AG09309 (cell line): ENCODE measurements at regions not wholly inside any gene's neighbourhood (a gene's known extent, or its start where the extent isn't known, plus 50 kb on each side); places are given as distances from the start of the nearest gene placed in this dataset.

Experiments
- DNase-seq: peaks from one replicate; pipeline ENCODE4 v3.0.0-alpha.2; 2010; ENCODE audit warnings: low read depth
- H3K4me3 ChIP-seq: 2 replicates; pipeline ENCODE4 v1.5.1; 2011; ENCODE audit warnings: mild to moderate bottlenecking, low read depth, low read length, moderate library complexity; ENCODE audit not compliant: control insufficient read depth
- CTCF ChIP-seq: IDR thresholded peaks from 2 replicates; pipeline ENCODE4 v1.5.1; 2011; ENCODE audit warnings: mild to moderate bottlenecking, low read depth, low read length, inconsistent platforms; ENCODE audit not compliant: insufficient read depth, control insufficient read depth; ENCODE audit errors: missing control alignments

GRCh38 chrX:861921-862320 is 231.3 kb downstream of the SHOX start:
- H3K4me3 ChIP-seq, result no peak overlapping the region
- TF ChIP-seq CTCF, result no peak
- no peak for DNase-seq

- TF ChIP-seq CTCF, result no peak
- H3K4me3 ChIP-seq, result no peak overlapping the region
- DNase-seq, result no peak
Observed at GRCh38 chrX:861340-861890, 230.8 kb downstream of the SHOX start.

GRCh38 chrX:859329-859728 is 228.7 kb downstream of the SHOX start:
- no peak for DNase-seq
- no peak for TF ChIP-seq CTCF
- no peak overlapping the region for H3K4me3 ChIP-seq

GRCh38 chrX:858542-859078 is 228.0 kb downstream of the SHOX start:
- no peak for TF ChIP-seq CTCF
- H3K4me3 ChIP-seq, result no peak overlapping the region
- no peak for DNase-seq

GRCh38 chrX:857376-857775 is 226.8 kb downstream of the SHOX start:
- no peak for DNase-seq
- TF ChIP-seq CTCF, result no peak
- no peak overlapping the region for H3K4me3 ChIP-seq

- DNase-seq, result no peak
- no peak for TF ChIP-seq CTCF
- H3K4me3 ChIP-seq, result no peak overlapping the region
Observed at GRCh38 chrX:856566-857290, 226.1 kb downstream of the SHOX start.
